ENCODE measurements at regions not wholly inside any gene's neighbourhood (a gene's known extent, or its start where the extent isn't known, plus 50 kb on each side); places are given as distances from the start of the nearest gene placed in this dataset.

GRCh38 chr15:95425859-95426258 lies 904.6 kb upstream of the NR2F2 start (continued):
- TF ChIP-seq ZNF462 (CRISPR knock-in tag; IDR thresholded peaks at IDR 0.05) (no peak), POLR2AphosphoS5 (IDR thresholded peaks at IDR 0.05; ENCODE audit: low read depth) (no peak), ETS1 (IDR thresholded peaks at IDR 0.05) (no peak), STAT1 (IDR thresholded peaks at IDR 0.05; ENCODE audit: unreplicated experiment) (no peak), CREB1 (CRISPR knock-in tag; IDR thresholded peaks at IDR 0.05; ENCODE audit: low read depth) (no peak), ZNF114 (CRISPR knock-in tag; IDR thresholded peaks at IDR 0.05) (no peak)

- Histone ChIP-seq H3K4me3 (no peak overlapping the region), H3K4me2 (no peak overlapping the region), H4K20me1 (replicated peaks; ENCODE audit: insufficient read depth) (no peaks in the 10 kb centered on the region), H3K79me2 (replicated peaks; ENCODE audit: insufficient read depth) (no peaks in the 10 kb centered on the region), H3K36me3 (ENCODE audit: insufficient read depth) (no peaks in the 10 kb centered on the region), H3K27me3 (ENCODE audit: insufficient read depth) (no peaks in the 10 kb centered on the region), H3K4me1 (ENCODE audit: insufficient read depth) (no peaks in the 10 kb centered on the region), H3F3A (replicated peaks; ENCODE audit: low read depth) (no peaks in the 10 kb centered on the region), H2AFZ (no peak overlapping the region), H3K9me2 (ENCODE audit: insufficient read depth) (no peaks in the 10 kb centered on the region), H3K27ac (ENCODE audit: low read depth) (no peak overlapping the region)
- Mint-ChIP-seq H3K27me3 (ENCODE audit: insufficient read depth, low read depth, poor library complexity) (no peaks in the 10 kb centered on the region), H3K4me3 (no peak overlapping the region), H3K27ac (no peak overlapping the region), H3K36me3 (ENCODE audit: low read depth) (no peaks in the 10 kb centered on the region), H3K4me1 (no peaks in the 10 kb centered on the region), H3K9me3 (no peaks in the 10 kb centered on the region; the same call in 2 of the 3 replicates)
- ATAC-seq (no peak), DNase-seq (ENCODE audit: low spot score) (no peak)
- no peak for TF ChIP-seq ETS1 (IDR thresholded peaks at IDR 0.05)
- TF ChIP-seq NANOG (IDR thresholded peaks at IDR 0.05; ENCODE audit: borderline replicate concordance): no peak
- TF ChIP-seq CTCF (conservative IDR thresholded peaks at IDR 0.05; ENCODE audit: low read depth in 2 of 2): no peak
- TF ChIP-seq JUNB (IDR thresholded peaks at IDR 0.05; ENCODE audit: unreplicated experiment): no peak
- TF ChIP-seq REST (IDR thresholded peaks at IDR 0.05; ENCODE audit: unreplicated experiment): no peak
- no peak for TF ChIP-seq EZH2phosphoT487 (IDR thresholded peaks at IDR 0.05; ENCODE audit: unreplicated experiment)
- no peak for TF ChIP-seq POLR2AphosphoS5 (IDR thresholded peaks at IDR 0.05; ENCODE audit: low read depth)
These were observed 901.2 kb upstream of the NR2F2 start for GRCh38 chr15:95429345-95429744.
